ENCODE measurements at regions not wholly inside any gene's neighbourhood (a gene's known extent, or its start where the extent isn't known, plus 50 kb on each side); places are given as distances from the start of the nearest gene placed in this dataset.
"Not testable (repeated sequence)": the region's sequence is repeated elsewhere in the genome, so short reads cannot be mapped to it uniquely, and the experiment has no call there.

DNA sequence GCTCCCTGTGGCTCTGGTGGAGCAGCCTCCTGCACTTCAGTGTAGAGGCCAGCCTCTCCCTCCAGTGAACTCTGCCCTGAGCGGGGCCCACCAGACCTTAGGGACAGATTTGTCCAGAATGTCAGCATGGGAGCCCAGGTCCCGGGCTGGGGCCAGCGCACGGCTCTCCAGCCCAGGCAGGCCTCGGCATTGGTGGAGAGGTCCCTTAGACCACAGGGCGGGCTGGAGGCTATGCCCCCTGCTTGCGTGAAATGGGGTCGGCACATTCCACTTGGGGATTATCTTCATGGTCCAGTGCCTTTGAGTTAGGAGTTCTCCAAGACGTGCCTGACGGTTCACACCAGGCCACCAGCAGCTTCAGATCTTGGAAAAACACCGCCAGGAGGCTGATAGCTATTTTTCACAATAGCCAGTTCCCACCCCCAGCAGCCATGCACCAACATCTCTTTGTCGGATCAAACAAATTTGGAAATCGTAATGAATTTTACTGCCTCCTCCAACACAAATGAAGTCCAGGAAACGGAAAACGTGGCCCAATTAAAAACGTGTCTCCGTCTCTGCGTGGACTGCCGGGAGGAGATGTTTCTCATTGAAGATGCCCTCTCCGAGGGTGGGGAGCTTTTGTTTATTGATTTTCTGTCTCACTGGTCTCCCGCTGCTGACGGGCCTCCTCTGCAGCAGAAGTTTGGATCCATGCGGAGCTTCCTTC lies 110.0 kb upstream of the CIBAR2 start:
- peak; percentile 64 for DNase-seq

DNA sequence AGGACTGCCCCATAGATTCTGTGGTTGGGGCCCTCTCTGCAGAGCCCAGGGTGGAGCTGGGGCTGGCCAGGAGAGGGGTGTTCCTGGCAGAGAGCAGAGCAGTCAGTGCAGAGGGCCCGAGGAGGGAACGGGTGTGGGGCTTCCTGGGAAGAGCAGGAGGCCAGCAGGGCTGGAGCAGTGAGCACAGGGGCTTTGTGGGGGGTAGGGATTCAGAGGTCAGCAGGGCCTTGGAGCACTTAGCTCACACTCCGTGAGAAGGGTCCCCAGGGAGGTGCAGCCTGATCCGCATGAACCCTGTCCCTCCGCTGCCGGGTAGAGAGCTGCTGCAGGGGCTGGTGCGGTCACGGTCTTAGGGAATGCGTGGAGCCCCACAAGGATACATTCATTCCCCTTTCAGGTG lies 113.0 kb upstream of the CIBAR2 start:
- DNase-seq: no peak

GRCh38 chr16:85225721-85226120 lies 113.4 kb upstream of the CIBAR2 start:
- no peak for DNase-seq

DNA sequence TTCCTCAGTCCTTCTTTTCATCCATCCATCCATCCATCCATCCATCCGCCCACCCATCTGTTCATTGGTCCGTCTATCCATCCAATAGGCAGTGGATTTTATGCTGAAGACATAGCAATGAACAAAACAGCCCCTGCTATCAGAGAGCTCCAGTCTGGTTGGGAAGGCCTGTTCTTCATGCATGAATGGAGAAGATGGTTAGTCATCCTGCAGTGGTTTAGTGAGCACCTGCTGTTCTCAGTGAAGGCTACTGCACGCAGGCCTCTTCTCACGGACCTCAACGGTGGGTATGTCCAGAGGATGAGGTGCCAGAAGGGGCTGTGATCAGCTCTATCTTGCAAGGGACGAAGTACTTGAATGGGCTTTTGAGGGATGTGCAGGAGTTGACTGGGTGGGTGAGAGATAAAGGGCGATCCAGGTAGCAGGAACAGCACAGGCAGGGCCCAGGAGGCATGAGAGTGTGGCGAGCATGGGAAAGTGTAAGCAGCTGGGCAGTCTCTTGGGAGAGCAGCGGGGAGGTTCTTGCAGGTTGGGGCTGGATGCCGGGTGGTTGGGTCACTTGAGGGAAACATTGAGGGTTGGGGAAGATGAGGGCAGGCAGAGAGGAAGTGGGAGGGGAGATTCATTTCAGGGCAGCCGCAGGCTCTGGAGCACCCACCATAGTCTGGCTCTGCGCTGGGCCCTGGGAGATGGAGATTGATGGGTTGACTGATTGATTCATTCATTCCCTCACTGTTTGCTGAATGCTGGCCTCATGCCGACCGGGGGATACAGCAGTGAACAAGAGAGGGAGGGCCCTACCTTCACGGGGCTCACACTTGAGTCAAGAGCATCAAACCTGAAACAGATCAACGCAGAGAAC lies 115.0 kb upstream of the CIBAR2 start:
- DNase-seq: no peak

- no peak for DNase-seq
Measured at GRCh38 chr16:85227946-85228862, 115.9 kb upstream of the CIBAR2 start.

GRCh38 chr16:85228970-85229430 lies 116.7 kb upstream of the CIBAR2 start:
- DNase-seq: no peak

DNA sequence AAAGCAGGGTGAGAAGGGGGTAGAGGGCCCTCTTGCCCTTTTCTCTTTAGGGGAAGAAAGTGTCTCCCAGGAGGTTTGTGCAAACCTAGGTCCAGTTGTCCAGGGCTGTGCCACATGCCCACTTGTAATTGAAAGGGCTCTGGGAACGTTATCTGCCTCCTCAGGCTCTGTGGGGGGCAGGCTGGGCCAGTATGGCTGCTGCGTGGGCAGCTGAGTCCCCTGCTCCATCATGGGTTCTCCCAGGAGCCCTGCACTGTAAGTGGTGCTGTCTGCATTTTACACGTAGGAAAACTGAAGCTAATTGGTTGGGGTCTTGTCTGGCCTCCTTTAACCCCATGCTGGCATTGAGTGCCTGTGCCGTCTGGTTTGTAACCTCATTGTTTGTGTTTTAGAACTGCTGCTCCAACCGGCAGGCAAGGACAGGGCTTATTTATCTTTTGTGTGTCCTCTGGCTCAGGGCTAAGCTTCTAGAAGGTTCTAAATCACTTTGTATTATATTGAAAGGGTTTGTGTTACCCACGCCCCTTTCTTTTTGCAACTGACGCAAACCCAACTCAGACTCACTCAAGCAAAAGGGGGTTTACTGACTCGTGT lies 117.7 kb upstream of the CIBAR2 start:
- DNase-seq: no peak

DNA sequence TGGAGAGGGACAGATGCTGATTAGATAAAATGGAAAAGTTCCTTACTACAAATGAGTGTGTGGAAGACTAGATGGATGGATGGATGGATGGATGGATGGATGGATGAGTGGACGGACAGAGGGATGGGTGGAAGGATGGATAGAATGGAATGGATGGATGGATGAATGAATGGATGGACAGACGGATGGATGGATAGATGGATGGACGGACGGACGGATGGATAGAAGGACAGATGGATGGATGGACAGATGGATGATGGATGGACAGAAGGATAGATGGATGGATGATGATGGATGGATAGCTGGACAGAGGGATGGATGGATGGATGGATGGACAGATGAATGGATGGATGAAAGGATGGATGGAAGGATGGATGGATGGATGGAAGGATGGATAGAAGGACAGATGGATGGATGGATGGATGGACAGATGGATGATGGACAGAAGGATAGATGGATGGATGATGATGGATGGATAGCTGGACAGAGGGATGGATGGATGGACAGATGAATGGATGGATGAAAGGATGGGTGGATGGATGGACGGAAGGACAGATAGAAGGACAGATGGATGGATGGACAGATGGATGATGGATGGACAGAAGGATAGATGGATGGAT lies 118.6 kb upstream of the CIBAR2 start:
- DNase-seq: not testable (repeated sequence)

- DNase-seq: peak; percentile 38
Measured at GRCh38 chr16:85231959-85232358, 119.7 kb upstream of the CIBAR2 start.

DNA sequence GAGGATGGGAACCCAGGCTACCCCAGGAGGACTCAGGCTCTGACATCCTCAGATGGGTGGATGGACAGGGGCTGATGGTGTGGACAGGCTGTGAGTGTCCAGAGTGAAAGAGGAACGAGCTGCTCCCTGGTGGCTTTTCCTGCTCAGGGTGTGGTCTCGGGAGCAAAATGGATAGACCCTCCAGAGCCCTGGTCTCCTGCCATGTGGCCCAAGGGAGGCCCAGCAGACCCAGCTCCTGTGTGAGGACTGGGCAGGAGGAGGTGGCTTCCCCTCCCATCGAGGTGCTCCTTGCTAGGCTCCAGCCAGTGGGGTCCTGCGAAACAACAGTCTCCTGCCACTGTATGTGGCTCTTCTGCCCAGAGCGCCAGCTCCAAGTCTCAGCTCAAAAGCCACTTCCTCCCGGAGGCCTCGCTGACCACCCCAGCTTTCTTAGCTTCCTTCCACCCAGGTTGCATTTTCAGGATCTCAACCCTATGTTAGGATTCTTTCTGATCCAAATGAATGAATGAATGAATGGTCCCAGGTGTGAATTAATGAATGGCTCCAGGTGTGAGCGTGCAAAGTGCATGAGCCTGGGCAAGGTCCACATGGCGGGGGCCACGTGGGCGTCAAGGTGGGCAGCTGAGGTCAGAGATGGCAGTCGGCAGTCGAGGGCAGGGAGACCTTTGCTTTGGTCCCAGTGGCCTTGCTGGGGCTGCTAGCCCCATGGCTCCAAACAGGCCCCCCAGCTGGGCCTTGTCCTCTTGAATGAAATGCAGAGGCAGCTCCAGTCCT lies 120.3 kb upstream of the CIBAR2 start:
- no peak for DNase-seq

DNA sequence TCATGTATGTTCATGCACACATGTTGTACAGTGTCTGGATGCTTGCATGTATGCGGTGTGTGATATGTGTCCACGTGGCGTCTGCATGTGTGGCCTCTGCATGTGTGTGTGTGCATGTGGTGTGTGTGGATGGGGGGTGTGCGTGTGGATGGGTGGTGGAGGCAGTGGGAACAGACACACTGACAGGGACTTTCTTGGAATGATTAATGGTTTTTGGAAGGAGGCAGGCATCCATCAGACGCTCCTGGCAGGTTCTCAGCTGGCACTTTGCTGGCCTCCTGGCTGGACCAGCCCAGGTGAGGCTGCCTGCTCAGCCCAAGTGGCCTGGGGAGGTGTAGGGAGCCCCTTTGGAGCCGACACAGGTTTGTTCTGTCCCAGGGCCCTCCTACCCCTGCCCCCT lies 121.2 kb upstream of the CIBAR2 start:
- no peak for DNase-seq

DNA sequence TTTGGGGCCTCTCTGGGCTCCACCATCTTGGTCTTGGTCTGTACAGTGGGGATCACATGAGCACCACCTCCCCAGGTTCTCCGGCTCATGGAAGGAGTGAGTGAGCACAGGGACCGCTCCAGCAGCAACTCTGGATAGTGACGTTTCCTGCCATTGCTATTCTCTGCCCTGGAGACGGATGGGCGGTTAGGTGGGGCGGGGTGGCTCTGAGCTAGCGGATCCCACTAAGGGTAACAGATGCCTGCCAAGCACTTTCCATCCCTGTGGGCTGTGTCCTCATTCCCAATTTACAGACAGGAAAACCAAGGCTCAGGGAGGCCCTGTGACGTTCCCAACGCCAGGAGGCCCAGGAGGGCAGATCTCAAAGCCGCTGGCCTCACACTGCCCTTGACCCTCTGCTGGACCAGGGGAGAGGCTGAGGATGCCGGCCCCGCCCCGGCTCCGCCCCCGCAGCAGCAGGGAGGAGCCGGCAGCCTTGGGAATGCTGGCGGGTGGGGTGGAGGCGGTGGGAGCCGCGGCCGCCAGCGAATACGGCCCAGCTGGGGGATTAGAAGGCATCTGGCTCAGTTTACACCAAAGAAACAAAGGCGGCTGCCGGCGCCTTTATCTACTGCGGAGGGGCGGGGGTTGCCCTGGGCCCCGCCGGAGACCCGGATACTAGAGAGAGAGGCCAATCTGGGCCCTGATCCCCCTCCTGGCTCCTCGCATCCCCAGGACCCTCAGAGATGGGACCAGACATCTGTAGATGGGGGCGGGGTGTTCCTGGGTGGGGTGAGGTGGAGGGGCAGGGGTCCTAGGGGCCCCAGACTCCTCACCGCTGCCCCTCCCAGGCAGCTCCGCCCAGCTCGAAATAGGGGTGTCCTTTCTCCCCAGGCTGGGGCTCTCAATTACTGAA lies 122.3 kb upstream of the CIBAR2 start:
- DNase-seq: no peak

DNA sequence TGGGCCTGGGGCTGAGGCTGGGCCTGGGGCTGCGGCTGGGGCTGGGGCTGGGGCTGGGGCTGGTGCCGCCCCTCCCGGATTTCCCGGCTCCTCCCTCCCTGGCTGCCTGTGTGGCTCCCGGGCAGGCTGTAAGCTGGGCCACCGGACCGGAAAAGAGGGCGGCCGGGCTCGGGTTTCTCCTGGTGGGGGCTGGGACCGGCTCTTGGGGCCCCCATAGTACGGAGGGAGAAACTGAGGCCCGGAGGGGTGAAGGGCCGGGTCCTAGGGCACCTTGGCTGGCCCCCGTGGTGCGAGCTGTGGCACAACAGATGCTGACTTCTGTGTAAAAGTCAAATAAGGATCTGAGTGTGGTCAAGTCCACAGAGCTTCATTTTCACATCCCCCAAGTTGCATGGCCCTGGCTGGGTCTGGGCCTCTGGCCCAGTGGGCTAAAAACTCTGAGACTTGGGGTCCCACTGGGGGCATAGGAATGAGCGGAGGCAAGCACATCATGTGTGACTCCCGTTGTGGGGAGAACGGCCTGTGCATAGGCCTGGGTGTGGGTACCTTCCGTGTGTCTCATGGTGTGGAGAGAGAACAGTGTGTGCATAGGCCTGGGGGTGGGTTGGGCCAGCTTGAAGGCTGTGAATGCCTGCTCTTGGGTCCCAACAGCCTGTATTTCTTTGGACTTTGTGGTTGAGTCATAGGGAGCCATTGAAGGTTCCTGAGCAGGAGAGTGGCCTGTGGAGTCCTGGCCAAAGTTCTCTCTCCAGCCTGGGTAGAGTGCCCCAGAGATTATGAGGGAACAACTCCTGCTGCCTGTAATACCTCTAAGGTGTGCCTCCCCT lies 123.9 kb upstream of the CIBAR2 start:
- DNase-seq: no peak

DNA sequence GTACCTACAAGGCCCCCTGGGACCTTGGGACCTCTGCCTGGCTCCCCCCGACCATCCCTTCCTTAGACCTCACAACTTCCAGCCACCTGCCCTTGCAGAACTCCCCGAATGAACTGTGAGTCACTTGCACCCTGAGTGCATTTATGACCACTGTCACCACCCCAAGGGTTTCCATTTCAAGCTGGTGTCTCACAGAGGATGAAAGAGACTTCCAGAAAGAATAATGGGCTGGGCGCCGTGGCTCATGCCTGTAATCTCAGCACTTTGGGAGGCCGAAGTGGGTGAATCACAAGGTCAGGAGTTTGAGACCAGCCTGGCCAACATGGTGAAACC lies 124.5 kb upstream of the CIBAR2 start:
- no peak for DNase-seq

GRCh38 chr16:85237817-85238216 lies 125.5 kb upstream of the CIBAR2 start:
- DNase-seq: no peak

DNA sequence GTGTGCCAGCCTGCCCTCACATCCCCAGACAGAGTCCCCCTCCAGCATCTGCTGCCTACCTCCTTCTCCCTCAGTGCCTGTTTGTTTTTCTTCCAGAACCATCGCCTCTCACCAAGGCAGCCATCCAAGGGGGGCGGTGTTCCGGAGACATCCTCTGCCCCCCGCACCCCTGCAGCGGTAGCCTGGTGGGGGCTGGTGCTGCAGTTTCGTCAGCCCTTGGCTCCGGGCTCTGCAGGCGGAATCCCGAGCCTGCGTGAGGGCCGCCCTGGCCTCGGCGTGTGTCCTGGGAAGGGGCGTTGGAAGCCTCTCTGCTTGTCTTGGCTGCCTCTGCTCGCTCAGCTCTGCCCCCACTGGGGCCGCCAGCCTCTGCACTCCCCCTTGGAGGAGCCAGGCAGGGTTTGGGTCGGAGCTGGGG lies 126.0 kb upstream of the CIBAR2 start:
- DNase-seq: peak; percentile 35

- no peak for DNase-seq
Measured at GRCh38 chr16:85239239-85239638, 127.0 kb upstream of the CIBAR2 start.

GRCh38 chr16:85239871-85240270 lies 127.6 kb upstream of the CIBAR2 start:
- no peak for DNase-seq

Data from COR-L47 (cell line).